ENCODE measurements at regions not wholly inside any gene's neighbourhood (a gene's known extent, or its start where the extent isn't known, plus 50 kb on each side); places are given as distances from the start of the nearest gene placed in this dataset.

GRCh38 chr2:45154606-45155155, 145.4 kb upstream of the SIX2 start:
- WGBS, result 85% methylated on average over 4 of the region's 4 CpGs
- TF ChIP-seq EP300 (IDR thresholded peaks at IDR 0.05), result no peak
- TF ChIP-seq POLR2A (IDR thresholded peaks at IDR 0.05), result no peak
- TF ChIP-seq CTCF (IDR thresholded peaks at IDR 0.05), result no peak
- TF ChIP-seq POLR2AphosphoS5 (IDR thresholded peaks at IDR 0.05), result no peak
- no peak for DNase-seq (ENCODE audit: low spot score in 2 of 2)
- no peaks in the 10 kb centered on the region for H3K4me1 ChIP-seq
- H3K4me3 ChIP-seq, result no peak overlapping the region
- no peaks in the 10 kb centered on the region for H3K36me3 ChIP-seq
- H3K27me3 ChIP-seq, result no peaks in the 10 kb centered on the region
- H3K27ac ChIP-seq, result no peak overlapping the region
- peaks cover 4% of the 10 kb centered on the region for H3K9me3 ChIP-seq

GRCh38 chr2:45154144-45154543, 144.9 kb upstream of the SIX2 start:
- DNase-seq (ENCODE audit: low spot score in 2 of 2), result no peak
- H3K4me3 ChIP-seq, result no peak overlapping the region
- TF ChIP-seq EP300 (IDR thresholded peaks at IDR 0.05) (no peak), CTCF (IDR thresholded peaks at IDR 0.05) (no peak), POLR2AphosphoS5 (IDR thresholded peaks at IDR 0.05) (no peak), POLR2A (IDR thresholded peaks at IDR 0.05) (no peak)
- WGBS, result 64% methylated on average over 1 of the region's 1 CpG
- H3K27ac ChIP-seq, result no peak overlapping the region
- no peaks in the 10 kb centered on the region for H3K36me3 ChIP-seq
- no peaks in the 10 kb centered on the region for H3K4me1 ChIP-seq
- no peaks in the 10 kb centered on the region for H3K27me3 ChIP-seq
- H3K9me3 ChIP-seq, result peaks cover 4% of the 10 kb centered on the region

GRCh38 chr2:45153121-45153520, 143.9 kb upstream of the SIX2 start:
- 93% methylated on average over 10 of the region's 10 CpGs for WGBS
- Histone ChIP-seq H3K27me3 (no peaks in the 10 kb centered on the region), H3K9me3 (peaks cover 4% of the 10 kb centered on the region), H3K4me3 (no peak overlapping the region), H3K4me1 (no peaks in the 10 kb centered on the region), H3K36me3 (no peaks in the 10 kb centered on the region), H3K27ac (no peak overlapping the region)
- TF ChIP-seq POLR2A (IDR thresholded peaks at IDR 0.05), result no peak
- no peak for TF ChIP-seq CTCF (IDR thresholded peaks at IDR 0.05)
- TF ChIP-seq POLR2AphosphoS5 (IDR thresholded peaks at IDR 0.05), result no peak
- TF ChIP-seq EP300 (IDR thresholded peaks at IDR 0.05), result no peak
- DNase-seq (ENCODE audit: low spot score in 2 of 2), result no peak

- no peak for TF ChIP-seq CTCF (IDR thresholded peaks at IDR 0.05)
- Histone ChIP-seq H3K27ac (no peak overlapping the region), H3K9me3 (peaks cover 4% of the 10 kb centered on the region), H3K4me3 (no peak overlapping the region), H3K4me1 (no peaks in the 10 kb centered on the region), H3K27me3 (no peaks in the 10 kb centered on the region), H3K36me3 (no peaks in the 10 kb centered on the region)
- 84% methylated on average over 9 of the region's 9 CpGs for WGBS
- DNase-seq (ENCODE audit: low spot score in 2 of 2), result no peak
Measured at GRCh38 chr2:45152691-45153090, 143.4 kb upstream of the SIX2 start.

- H3K27me3 ChIP-seq, result peaks cover 37% of the 10 kb centered on the region
Measured at GRCh38 chr2:45145073-45145899, 136.0 kb upstream of the SIX2 start.

More at GRCh38 chr2:45145073-45145899, 136.0 kb upstream of the SIX2 start:
- Histone ChIP-seq H3K27ac (no peak overlapping the region), H3K4me3 (no peak overlapping the region), H3K9me3 (no peaks in the 10 kb centered on the region), H3K4me1 (no peaks in the 10 kb centered on the region), H3K36me3 (no peaks in the 10 kb centered on the region)
- TF ChIP-seq CTCF (IDR thresholded peaks at IDR 0.05) (no peak), POLR2A (IDR thresholded peaks at IDR 0.05) (no peak), EP300 (IDR thresholded peaks at IDR 0.05) (no peak), POLR2AphosphoS5 (IDR thresholded peaks at IDR 0.05) (no peak)
- no peak for DNase-seq (ENCODE audit: low spot score in 2 of 2)
- 74% methylated on average over 12 of the region's 14 CpGs for WGBS

All from suprapubic skin (tissue), 4 donors.